ENCODE measurements at regions not wholly inside any gene's neighbourhood (a gene's known extent, or its start where the extent isn't known, plus 50 kb on each side); places are given as distances from the start of the nearest gene placed in this dataset.

GRCh38 chr13:111459803-111460547 is 139.5 kb downstream of the TEX29 start:
- Mint-ChIP-seq H3K4me3 (ENCODE audit: unreplicated experiment) (no peak overlapping the region), H3K27ac (ENCODE audit: unreplicated experiment) (no peak overlapping the region), H3K9me3 (ENCODE audit: unreplicated experiment) (no peaks in the 10 kb centered on the region), H3K36me3 (ENCODE audit: unreplicated experiment) (no peaks in the 10 kb centered on the region), H3K4me1 (ENCODE audit: unreplicated experiment) (peaks cover 1% of the 10 kb centered on the region), H3K27me3 (ENCODE audit: unreplicated experiment) (peaks cover 38% of the 10 kb centered on the region)
- no peak for DNase-seq (ENCODE audit: extremely low spot score, unreplicated experiment)
- TF ChIP-seq, protein P1, sequence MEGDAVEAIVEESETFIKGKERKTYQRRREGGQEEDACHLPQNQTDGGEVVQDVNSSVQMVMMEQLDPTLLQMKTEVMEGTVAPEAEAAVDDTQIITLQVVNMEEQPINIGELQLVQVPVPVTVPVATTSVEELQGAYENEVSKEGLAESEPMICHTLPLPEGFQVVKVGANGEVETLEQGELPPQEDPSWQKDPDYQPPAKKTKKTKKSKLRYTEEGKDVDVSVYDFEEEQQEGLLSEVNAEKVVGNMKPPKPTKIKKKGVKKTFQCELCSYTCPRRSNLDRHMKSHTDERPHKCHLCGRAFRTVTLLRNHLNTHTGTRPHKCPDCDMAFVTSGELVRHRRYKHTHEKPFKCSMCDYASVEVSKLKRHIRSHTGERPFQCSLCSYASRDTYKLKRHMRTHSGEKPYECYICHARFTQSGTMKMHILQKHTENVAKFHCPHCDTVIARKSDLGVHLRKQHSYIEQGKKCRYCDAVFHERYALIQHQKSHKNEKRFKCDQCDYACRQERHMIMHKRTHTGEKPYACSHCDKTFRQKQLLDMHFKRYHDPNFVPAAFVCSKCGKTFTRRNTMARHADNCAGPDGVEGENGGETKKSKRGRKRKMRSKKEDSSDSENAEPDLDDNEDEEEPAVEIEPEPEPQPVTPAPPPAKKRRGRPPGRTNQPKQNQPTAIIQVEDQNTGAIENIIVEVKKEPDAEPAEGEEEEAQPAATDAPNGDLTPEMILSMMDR (IDR thresholded peaks at IDR 0.05), result no peak

GRCh38 chr13:111460548-111461444 is 140.4 kb downstream of the TEX29 start:
- peaks cover 1% of the 10 kb centered on the region for H3K4me1 Mint-ChIP-seq (ENCODE audit: unreplicated experiment)
- no peak overlapping the region for H3K4me3 Mint-ChIP-seq (ENCODE audit: unreplicated experiment)
- H3K36me3 Mint-ChIP-seq (ENCODE audit: unreplicated experiment), result no peaks in the 10 kb centered on the region
- no peak overlapping the region for H3K27ac Mint-ChIP-seq (ENCODE audit: unreplicated experiment)
- no peak for DNase-seq (ENCODE audit: extremely low spot score, unreplicated experiment)
- TF ChIP-seq, protein P1 (IDR thresholded peaks at IDR 0.05), result peak; percentile 60
- H3K27me3 Mint-ChIP-seq (ENCODE audit: unreplicated experiment), result peaks cover 35% of the 10 kb centered on the region
- H3K9me3 Mint-ChIP-seq (ENCODE audit: unreplicated experiment), result no peaks in the 10 kb centered on the region

DNA sequence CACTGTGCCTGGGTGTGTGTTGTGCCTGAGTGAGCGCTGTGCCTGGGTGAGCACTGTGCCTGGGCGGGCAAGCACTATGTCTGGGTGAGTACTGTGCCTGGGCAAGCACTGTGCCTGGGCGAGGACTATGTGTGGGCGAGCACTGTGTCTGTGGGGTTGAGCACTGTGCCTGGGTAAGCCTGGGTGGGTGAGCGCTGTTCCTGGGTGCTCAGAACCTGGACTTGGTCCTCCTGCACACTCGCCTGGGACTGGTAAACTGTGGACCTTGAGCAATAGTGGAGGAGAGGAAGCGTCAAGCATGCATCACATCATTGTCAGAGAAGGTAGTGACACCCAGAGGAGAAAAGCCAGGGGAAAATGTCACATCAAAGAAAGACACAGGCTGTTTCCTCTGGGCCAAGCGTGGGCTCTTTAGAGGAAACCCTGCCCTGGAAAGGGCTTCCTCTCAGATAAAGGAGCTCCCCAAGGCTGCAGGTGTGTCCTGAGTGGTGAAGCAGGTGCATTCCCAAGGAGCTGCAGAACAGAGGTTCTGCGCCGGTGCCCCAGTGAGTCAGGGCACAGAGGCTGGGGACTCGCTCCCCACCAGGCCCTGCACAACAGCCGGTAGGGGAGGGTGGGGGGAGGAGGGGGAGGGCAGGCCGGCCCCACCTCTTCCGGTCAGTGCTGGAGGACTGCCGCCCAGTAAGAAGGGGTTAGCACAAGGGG is 141.2 kb downstream of the TEX29 start:
- DNase-seq (ENCODE audit: extremely low spot score, unreplicated experiment), result no peak
- H3K36me3 Mint-ChIP-seq (ENCODE audit: unreplicated experiment), result no peaks in the 10 kb centered on the region
- H3K27ac Mint-ChIP-seq (ENCODE audit: unreplicated experiment), result no peak overlapping the region
- no peak overlapping the region for H3K4me3 Mint-ChIP-seq (ENCODE audit: unreplicated experiment)
- peaks cover 1% of the 10 kb centered on the region for H3K4me1 Mint-ChIP-seq (ENCODE audit: unreplicated experiment)
- TF ChIP-seq, protein P1 (IDR thresholded peaks at IDR 0.05), result no peak
- no peaks in the 10 kb centered on the region for H3K9me3 Mint-ChIP-seq (ENCODE audit: unreplicated experiment)
- H3K27me3 Mint-ChIP-seq (ENCODE audit: unreplicated experiment), result peaks cover 41% of the 10 kb centered on the region

DNA sequence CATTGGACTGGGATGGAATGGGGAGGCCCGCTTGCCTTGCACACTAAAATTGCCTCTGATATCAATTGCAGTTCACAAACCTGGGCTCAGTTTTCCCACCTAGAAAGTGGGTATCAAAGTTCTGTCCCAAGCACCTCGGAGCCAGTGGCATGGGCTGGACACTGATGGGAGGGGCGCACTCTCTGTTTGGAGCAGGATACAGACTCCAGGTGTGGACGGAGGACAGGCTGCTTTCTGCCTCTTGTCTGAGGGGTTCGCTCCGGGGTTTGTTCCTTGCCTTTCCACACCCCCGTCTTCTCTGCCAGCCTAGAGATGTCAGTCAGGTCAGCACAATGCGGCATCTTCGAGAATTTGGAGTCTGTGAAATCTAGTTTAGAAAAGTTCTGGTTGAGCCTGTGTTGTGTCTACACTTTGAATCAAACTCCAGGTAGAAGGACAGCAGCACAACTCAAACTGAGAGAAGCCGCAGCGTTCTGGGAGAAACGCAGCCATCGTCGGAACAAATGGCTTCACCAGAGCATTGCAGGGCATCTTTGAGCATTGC is 141.9 kb downstream of the TEX29 start:
- no peak overlapping the region for H3K4me3 Mint-ChIP-seq (ENCODE audit: unreplicated experiment)
- H3K27me3 Mint-ChIP-seq (ENCODE audit: unreplicated experiment), result peaks cover 44% of the 10 kb centered on the region
- H3K27ac Mint-ChIP-seq (ENCODE audit: unreplicated experiment), result no peak overlapping the region
- no peaks in the 10 kb centered on the region for H3K9me3 Mint-ChIP-seq (ENCODE audit: unreplicated experiment)
- TF ChIP-seq, protein P1 (IDR thresholded peaks at IDR 0.05), result no peak
- H3K36me3 Mint-ChIP-seq (ENCODE audit: unreplicated experiment), result no peaks in the 10 kb centered on the region
- no peak for DNase-seq (ENCODE audit: extremely low spot score, unreplicated experiment)
- peaks cover 1% of the 10 kb centered on the region for H3K4me1 Mint-ChIP-seq (ENCODE audit: unreplicated experiment)
